SK-N-MC (cell line): ENCODE measurements at regions not wholly inside any gene's neighbourhood (a gene's known extent, or its start where the extent isn't known, plus 50 kb on each side); places are given as distances from the start of the nearest gene placed in this dataset.

Experiments
- EZH2 ChIP-seq: fragments of 200-600 bp; sonication (generic); IDR thresholded peaks from one replicate; pipeline ENCODE4 v1.6.1; 2017; ENCODE audit warnings: antibody characterized with exemption
- POLR2AphosphoS5 ChIP-seq: IDR thresholded peaks from 2 replicates; pipeline ENCODE4 v1.6.1; 2012; ENCODE audit warnings: mild to moderate bottlenecking, low read depth, low read length, borderline replicate concordance

- TF ChIP-seq POLR2AphosphoS5 = no peak
- no peak for TF ChIP-seq EZH2
Observed at GRCh38 chr5:61821561-61821960, 484.4 kb upstream of the KIF2A start.
